ENCODE measurements at regions not wholly inside any gene's neighbourhood (a gene's known extent, or its start where the extent isn't known, plus 50 kb on each side); places are given as distances from the start of the nearest gene placed in this dataset.

- intact Hi-C loops (cut with DNase I) = loop anchor here (10.0 kb wide), 1 partner anchor 158 kb away; no protein-coding TSS in a partner anchor
- Histone ChIP-seq H3K9me3 (no peaks in the 10 kb centered on the region), H3K4me1 (replicated peaks) (no peaks in the 10 kb centered on the region), H3K4me3 (no peak overlapping the region), H3K27ac (no peak overlapping the region), H3K27me3 (replicated peaks; ENCODE audit: insufficient read depth) (peaks cover 2% of the 10 kb centered on the region), H3K36me3 (no peaks in the 10 kb centered on the region)
- no peak for DNase-seq (ENCODE audit: low spot score)
- 93% methylated on average over 12 of the region's 12 CpGs for WGBS
- no peak for TF ChIP-seq POLR2AphosphoS5 (IDR thresholded peaks at IDR 0.05)
- TF ChIP-seq CTCF (IDR thresholded peaks at IDR 0.05) = no peak
- no peak for TF ChIP-seq POLR2A (IDR thresholded peaks at IDR 0.05)
Observed at GRCh38 chr16:85983064-85983463, 84.1 kb downstream of the IRF8 start.

- Histone ChIP-seq H3K27ac (no peak overlapping the region), H3K4me3 (no peak overlapping the region), H3K36me3 (no peaks in the 10 kb centered on the region), H3K9me3 (no peaks in the 10 kb centered on the region), H3K4me1 (replicated peaks) (no peaks in the 10 kb centered on the region), H3K27me3 (replicated peaks; ENCODE audit: insufficient read depth) (no peaks in the 10 kb centered on the region)
- intact Hi-C loops (cut with DNase I) = loop anchor here (10.0 kb wide), 1 partner anchor 159 kb away; no protein-coding TSS in a partner anchor
- 75% methylated on average over 19 of the region's 20 CpGs for WGBS
- TF ChIP-seq POLR2A (IDR thresholded peaks at IDR 0.05) (no peak), POLR2AphosphoS5 (IDR thresholded peaks at IDR 0.05) (no peak), CTCF (IDR thresholded peaks at IDR 0.05) (no peak)
- DNase-seq (ENCODE audit: low spot score) = no peak
Observed at GRCh38 chr16:85983606-85984230, 84.8 kb downstream of the IRF8 start.

- intact Hi-C loops (cut with DNase I) = loop anchor here (10.0 kb wide), 1 partner anchor 160 kb away; no protein-coding TSS in a partner anchor
- no peak for DNase-seq (ENCODE audit: low spot score)
- 96% methylated on average over 14 of the region's 14 CpGs for WGBS
- no peaks in the 10 kb centered on the region for H3K4me1 ChIP-seq (replicated peaks)
- H3K9me3 ChIP-seq = no peaks in the 10 kb centered on the region
- H3K36me3 ChIP-seq = no peaks in the 10 kb centered on the region
- no peak overlapping the region for H3K4me3 ChIP-seq
- H3K27ac ChIP-seq = no peak overlapping the region
- TF ChIP-seq POLR2A (IDR thresholded peaks at IDR 0.05) = no peak
- no peaks in the 10 kb centered on the region for H3K27me3 ChIP-seq (replicated peaks; ENCODE audit: insufficient read depth)
Observed at GRCh38 chr16:85984231-85984880, 85.4 kb downstream of the IRF8 start.

- TF ChIP-seq CTCF (IDR thresholded peaks at IDR 0.05) (no peak), POLR2A (IDR thresholded peaks at IDR 0.05) (no peak), POLR2AphosphoS5 (IDR thresholded peaks at IDR 0.05) (no peak)
- no peaks in the 10 kb centered on the region for H3K36me3 ChIP-seq
- H3K9me3 ChIP-seq = no peaks in the 10 kb centered on the region
- intact Hi-C loops (cut with DNase I) = loop anchor here (10.0 kb wide), 1 partner anchor 160 kb away; no protein-coding TSS in a partner anchor
- 55% methylated on average over 20 of the region's 20 CpGs for WGBS
- no peak overlapping the region for H3K4me3 ChIP-seq
- H3K4me1 ChIP-seq (replicated peaks) = no peaks in the 10 kb centered on the region
- DNase-seq (ENCODE audit: low spot score) = no peak
- no peaks in the 10 kb centered on the region for H3K27me3 ChIP-seq (replicated peaks; ENCODE audit: insufficient read depth)
- no peak overlapping the region for H3K27ac ChIP-seq
Observed at GRCh38 chr16:85984947-85985451, 86.0 kb downstream of the IRF8 start.

- 69% methylated on average over 10 of the region's 12 CpGs for WGBS
Observed at GRCh38 chr16:85986931-85987749, 88.2 kb downstream of the IRF8 start.

More at GRCh38 chr16:85986931-85987749, 88.2 kb downstream of the IRF8 start:
- no peaks in the 10 kb centered on the region for H3K9me3 ChIP-seq
- no peak overlapping the region for H3K27ac ChIP-seq
- intact Hi-C loops (cut with DNase I) = loop anchor here (10.0 kb wide), 1 partner anchor 162 kb away; no protein-coding TSS in a partner anchor
- no peak overlapping the region for H3K4me3 ChIP-seq
- H3K36me3 ChIP-seq = no peaks in the 10 kb centered on the region
- no peak for DNase-seq (ENCODE audit: low spot score)
- H3K27me3 ChIP-seq (replicated peaks; ENCODE audit: insufficient read depth) = no peaks in the 10 kb centered on the region
- no peak for TF ChIP-seq POLR2AphosphoS5 (IDR thresholded peaks at IDR 0.05)
- TF ChIP-seq CTCF (IDR thresholded peaks at IDR 0.05) = peak in 3 of 4 experiments; percentile 27 to 38 (median 34)
- no peak for TF ChIP-seq POLR2A (IDR thresholded peaks at IDR 0.05)
- H3K4me1 ChIP-seq (replicated peaks) = no peaks in the 10 kb centered on the region
